Fibroblast of gingiva (primary cell): ENCODE measurements at regions not wholly inside any gene's neighbourhood (a gene's known extent, or its start where the extent isn't known, plus 50 kb on each side); places are given as distances from the start of the nearest gene placed in this dataset.

ENCODE experiments used
- DNase-seq: peaks from one replicate; pipeline ENCODE4 v3.0.0-alpha.2; 2011; ENCODE audit warnings: low read depth

- DNase-seq: no peak
Observed at GRCh38 chr19:30743702-30744101, 371.5 kb downstream of the ZNF536 start.

- DNase-seq: no peak
Observed at GRCh38 chr19:30743011-30743410, 370.8 kb downstream of the ZNF536 start.

- no peak for DNase-seq
Observed at GRCh38 chr19:30742406-30742938, 370.3 kb downstream of the ZNF536 start.

- DNase-seq: no peak
Observed at GRCh38 chr19:30741566-30741965, 369.4 kb downstream of the ZNF536 start.

GRCh38 chr19:30739394-30739793 lies 367.2 kb downstream of the ZNF536 start:
- no peak for DNase-seq

- DNase-seq: no peak
Observed at GRCh38 chr19:30738047-30738446, 365.9 kb downstream of the ZNF536 start.

- DNase-seq: no peak
Observed at GRCh38 chr19:30734669-30735068, 362.5 kb downstream of the ZNF536 start.

- DNase-seq: no peak
Observed at GRCh38 chr19:30733826-30734550, 361.8 kb downstream of the ZNF536 start.

- DNase-seq: no peak
Observed at GRCh38 chr19:30731591-30731990, 359.4 kb downstream of the ZNF536 start.

GRCh38 chr19:30729451-30729850 lies 357.3 kb downstream of the ZNF536 start:
- DNase-seq: no peak

- DNase-seq: no peak
Observed at GRCh38 chr19:30722761-30723160, 350.6 kb downstream of the ZNF536 start.

- DNase-seq: no peak
Observed at GRCh38 chr19:30722186-30722585, 350.0 kb downstream of the ZNF536 start.

GRCh38 chr19:30719999-30720345 lies 347.8 kb downstream of the ZNF536 start:
- DNase-seq: no peak

GRCh38 chr19:30719189-30719998 lies 347.2 kb downstream of the ZNF536 start:
- no peak for DNase-seq

GRCh38 chr19:30718707-30719106 lies 346.5 kb downstream of the ZNF536 start:
- no peak for DNase-seq

- DNase-seq: no peak
Observed at GRCh38 chr19:30718014-30718413, 345.8 kb downstream of the ZNF536 start.

- DNase-seq: no peak
Observed at GRCh38 chr19:30717381-30717780, 345.2 kb downstream of the ZNF536 start.

- DNase-seq: no peak
Observed at GRCh38 chr19:30712431-30713337, 340.5 kb downstream of the ZNF536 start.

- DNase-seq: no peak
Observed at GRCh38 chr19:30711826-30712225, 339.6 kb downstream of the ZNF536 start.

- DNase-seq: no peak
Observed at GRCh38 chr19:30711296-30711695, 339.1 kb downstream of the ZNF536 start.

- DNase-seq: no peak
Observed at GRCh38 chr19:30710721-30711120, 338.5 kb downstream of the ZNF536 start.
